Cardiac muscle cell (in vitro differentiated cells and primary cell): ENCODE measurements at regions not wholly inside any gene's neighbourhood (a gene's known extent, or its start where the extent isn't known, plus 50 kb on each side); places are given as distances from the start of the nearest gene placed in this dataset.
A peak's percentile ranks its signal among the peaks of the same experiment; 100 is the strongest.

ENCODE experiments used
- DNase-seq, 2 donors: peaks; one replicate each; pipeline versions ENCODE4 v3.0.0 to v3.0.0-alpha.2; 2010 to 2017; ENCODE audit warnings: low read depth in 1 of 2, low spot score in 1 of 2
- H3K27ac ChIP-seq: fragments of 200-600 bp; sonication (generic); 2 replicates; pipeline ENCODE4 v1.5.1; 2016
- H3K27me3 ChIP-seq: fragments of 200-600 bp; sonication (generic); 2 replicates; pipeline ENCODE4 v1.6.0; 2016; ENCODE audit warnings: control low read depth
- H3K36me3 ChIP-seq: fragments of 200-600 bp; sonication (generic); 2 replicates; pipeline ENCODE4 v1.5.1; 2016; ENCODE audit warnings: control low read depth
- H3K4me1 ChIP-seq: fragments of 200-600 bp; sonication (generic); 2 replicates; pipeline ENCODE4 v1.8.1; 2017; ENCODE audit warnings: low read depth, mild to moderate bottlenecking, mixed run types
- H3K4me3 ChIP-seq: fragments of 200-600 bp; sonication (generic); 2 replicates; pipeline ENCODE4 v1.5.1; 2016; ENCODE audit warnings: mild to moderate bottlenecking
- H3K9me3 ChIP-seq: fragments of 200-600 bp; sonication (generic); 2 replicates; pipeline ENCODE4 v1.5.1; 2017; ENCODE audit warnings: low read depth, mild to moderate bottlenecking, control low read depth
- CTCF ChIP-seq: IDR thresholded peaks from 2 replicates; pipeline ENCODE4 v1.5.1; 2012; ENCODE audit warnings: low read depth, mild to moderate bottlenecking, low read length

- no peak for TF ChIP-seq CTCF
- DNase-seq: no peak
- H3K9me3 ChIP-seq: no peaks in the 10 kb centered on the region
These were observed 938.3 kb upstream of the ALCAM start for GRCh38 chr3:104428337-104428925.

GRCh38 chr3:104429727-104430126 lies 937.0 kb upstream of the ALCAM start:
- peaks cover 21% of the 10 kb centered on the region for H3K4me1 ChIP-seq
- DNase-seq: no peak
- H3K4me3 ChIP-seq: no peak overlapping the region
- no peaks in the 10 kb centered on the region for H3K27me3 ChIP-seq
- no peak overlapping the region for H3K27ac ChIP-seq
- no peak for TF ChIP-seq CTCF
- no peaks in the 10 kb centered on the region for H3K36me3 ChIP-seq
- no peaks in the 10 kb centered on the region for H3K9me3 ChIP-seq

More at GRCh38 chr3:104428337-104428925, 938.3 kb upstream of the ALCAM start:
- Histone ChIP-seq H3K36me3 (no peaks in the 10 kb centered on the region), H3K4me3 (no peak overlapping the region), H3K27ac (no peak overlapping the region), H3K4me1 (peaks cover 28% of the 10 kb centered on the region), H3K27me3 (no peaks in the 10 kb centered on the region)

- no peak for TF ChIP-seq CTCF
- Histone ChIP-seq H3K36me3 (no peaks in the 10 kb centered on the region), H3K4me1 (peaks cover 3% of the 10 kb centered on the region), H3K27ac (no peak overlapping the region), H3K27me3 (no peaks in the 10 kb centered on the region), H3K4me3 (no peak overlapping the region), H3K9me3 (no peaks in the 10 kb centered on the region)
- DNase-seq: no peak
These were observed 930.2 kb upstream of the ALCAM start for GRCh38 chr3:104436506-104436905.

- H3K27ac ChIP-seq: no peak overlapping the region
- H3K4me1 ChIP-seq: peaks cover 3% of the 10 kb centered on the region
- no peak for TF ChIP-seq CTCF
- H3K27me3 ChIP-seq: no peaks in the 10 kb centered on the region
- peak in 1 of 2 donors; percentile 68 for DNase-seq
- H3K36me3 ChIP-seq: no peaks in the 10 kb centered on the region
- H3K4me3 ChIP-seq: no peak overlapping the region
- no peaks in the 10 kb centered on the region for H3K9me3 ChIP-seq
These were observed 929.5 kb upstream of the ALCAM start for GRCh38 chr3:104437131-104437750.

- Histone ChIP-seq H3K9me3 (no peaks in the 10 kb centered on the region), H3K36me3 (no peaks in the 10 kb centered on the region), H3K27ac (no peak overlapping the region), H3K4me3 (no peak overlapping the region), H3K4me1 (peaks cover 3% of the 10 kb centered on the region), H3K27me3 (no peaks in the 10 kb centered on the region)
- TF ChIP-seq CTCF: no peak
- peak in 1 of 2 donors; percentile 68 for DNase-seq
These were observed 928.8 kb upstream of the ALCAM start for GRCh38 chr3:104437891-104438290.
